WTC11 (cell line): ENCODE measurements at regions not wholly inside any gene's neighbourhood (a gene's known extent, or its start where the extent isn't known, plus 50 kb on each side); places are given as distances from the start of the nearest gene placed in this dataset.

Experiments used
- ATF3 ChIP-seq: sonication (generic); formaldehyde crosslinking; conservative IDR thresholded peaks from 2 replicates; pipeline ENCODE4 v1.8.1; 2022; ENCODE audit warnings: mild to moderate bottlenecking, missing genetic modification reagents
- CTCF ChIP-seq: fragments of 200-600 bp; IDR thresholded peaks from 2 replicates; pipeline ENCODE4 v1.8.0; 2022; ENCODE audit warnings: antibody characterized with exemption
- ELF4 ChIP-seq: sonication (generic); formaldehyde crosslinking; IDR thresholded peaks from 2 replicates; pipeline ENCODE4 v1.8.1; 2022; ENCODE audit warnings: low read depth, mild to moderate bottlenecking, moderate library complexity, missing genetic modification reagents
- GABPB1 ChIP-seq: sonication (generic); formaldehyde crosslinking; IDR thresholded peaks from 2 replicates; pipeline ENCODE4 v1.8.1; 2023; ENCODE audit warnings: mild to moderate bottlenecking, missing genetic modification reagents
- IRF1 ChIP-seq: sonication (generic); formaldehyde crosslinking; IDR thresholded peaks from 2 replicates; pipeline ENCODE4 v1.8.0; 2023; ENCODE audit warnings: missing genetic modification reagents
- NFATC4 ChIP-seq: fragments of 250-450 bp; sonication (Bioruptor Pico); IDR thresholded peaks from 2 replicates; pipeline ENCODE4 v1.9.0; 2021; ENCODE audit warnings: mild to moderate bottlenecking
- NFYB ChIP-seq: sonication (generic); formaldehyde crosslinking; conservative IDR thresholded peaks from 2 replicates; pipeline ENCODE4 v1.8.0; 2022; ENCODE audit warnings: low read depth, missing genetic modification reagents
- SP1 ChIP-seq: sonication (generic); formaldehyde crosslinking; conservative IDR thresholded peaks from 2 replicates; pipeline ENCODE4 v1.8.1; 2022; ENCODE audit warnings: missing genetic modification reagents
- TEAD1 ChIP-seq: sonication (generic); formaldehyde crosslinking; IDR thresholded peaks from 2 replicates; pipeline ENCODE4 v1.8.0; 2022; ENCODE audit warnings: mild to moderate bottlenecking, missing genetic modification reagents
- ZNF232 ChIP-seq: sonication (generic); formaldehyde crosslinking; IDR thresholded peaks from 2 replicates; pipeline ENCODE4 v1.8.0; 2022; ENCODE audit warnings: mild to moderate bottlenecking, missing genetic modification reagents
- ZNF512 ChIP-seq: sonication (generic); formaldehyde crosslinking; IDR thresholded peaks from 2 replicates; pipeline ENCODE4 v1.8.1; 2022; ENCODE audit warnings: missing genetic modification reagents, borderline replicate concordance
- TF ChIP-seq, protein P1 (sequence below): sonication (generic); formaldehyde crosslinking; IDR thresholded peaks from 2 replicates; pipeline ENCODE4 v1.8.1; 2023; ENCODE audit warnings: mild to moderate bottlenecking, missing genetic modification reagents
- TF ChIP-seq, protein P2 (sequence below): sonication (generic); formaldehyde crosslinking; IDR thresholded peaks from 2 replicates; pipeline ENCODE4 v1.8.1; 2022; ENCODE audit warnings: mild to moderate bottlenecking, moderate library complexity, missing genetic modification reagents

DNA sequence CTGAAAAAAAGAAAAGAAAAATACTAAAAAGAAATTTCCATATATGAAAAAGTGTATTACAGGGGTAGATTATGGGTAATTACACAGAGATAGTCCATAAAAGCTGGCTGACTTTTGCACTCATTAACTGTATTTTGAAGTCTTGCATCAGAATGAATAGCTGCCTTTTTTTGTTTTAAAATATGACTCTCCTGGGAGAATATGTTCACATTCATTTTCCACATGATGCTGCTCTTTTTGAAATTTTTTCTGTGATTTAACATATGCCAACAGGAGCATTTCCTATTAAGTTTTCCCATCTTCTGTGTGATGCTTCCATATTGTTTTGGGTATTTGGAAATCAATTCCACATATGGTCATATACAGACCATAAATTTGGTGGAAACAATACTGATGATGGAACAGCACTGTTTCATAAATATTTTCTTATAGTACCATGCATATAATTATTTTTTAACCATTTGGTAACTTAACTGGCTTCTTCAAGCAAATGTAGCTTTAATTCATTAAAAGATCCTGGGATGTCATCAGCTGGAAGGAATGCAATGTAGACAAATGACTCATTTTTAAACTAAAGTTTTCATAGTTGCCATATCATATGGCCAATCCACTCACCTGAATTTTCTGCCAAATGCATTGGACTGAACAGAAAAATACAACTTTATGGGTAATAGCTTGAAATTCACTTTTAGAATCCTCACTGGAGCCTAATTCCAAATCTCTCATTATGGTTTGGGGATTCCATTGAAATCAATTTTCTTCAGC lies 313.9 kb upstream of the GLI3 start:
- TF ChIP-seq, protein P1, sequence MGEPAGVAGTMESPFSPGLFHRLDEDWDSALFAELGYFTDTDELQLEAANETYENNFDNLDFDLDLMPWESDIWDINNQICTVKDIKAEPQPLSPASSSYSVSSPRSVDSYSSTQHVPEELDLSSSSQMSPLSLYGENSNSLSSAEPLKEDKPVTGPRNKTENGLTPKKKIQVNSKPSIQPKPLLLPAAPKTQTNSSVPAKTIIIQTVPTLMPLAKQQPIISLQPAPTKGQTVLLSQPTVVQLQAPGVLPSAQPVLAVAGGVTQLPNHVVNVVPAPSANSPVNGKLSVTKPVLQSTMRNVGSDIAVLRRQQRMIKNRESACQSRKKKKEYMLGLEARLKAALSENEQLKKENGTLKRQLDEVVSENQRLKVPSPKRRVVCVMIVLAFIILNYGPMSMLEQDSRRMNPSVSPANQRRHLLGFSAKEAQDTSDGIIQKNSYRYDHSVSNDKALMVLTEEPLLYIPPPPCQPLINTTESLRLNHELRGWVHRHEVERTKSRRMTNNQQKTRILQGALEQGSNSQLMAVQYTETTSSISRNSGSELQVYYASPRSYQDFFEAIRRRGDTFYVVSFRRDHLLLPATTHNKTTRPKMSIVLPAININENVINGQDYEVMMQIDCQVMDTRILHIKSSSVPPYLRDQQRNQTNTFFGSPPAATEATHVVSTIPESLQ (CRISPR knock-in tag), result no peak
- TF ChIP-seq TEAD1 (CRISPR knock-in tag) (no peak), ZNF512 (no peak), CTCF (no peak), GABPB1 (CRISPR knock-in tag) (no peak), ZNF232 (CRISPR knock-in tag) (no peak), IRF1 (CRISPR knock-in tag) (no peak), SP1 (CRISPR knock-in tag) (no peak), NFYB (no peak), NFATC4 (CRISPR knock-in tag) (no peak), ATF3 (CRISPR knock-in tag) (no peak), ELF4 (CRISPR knock-in tag) (no peak)
- TF ChIP-seq, protein P2, sequence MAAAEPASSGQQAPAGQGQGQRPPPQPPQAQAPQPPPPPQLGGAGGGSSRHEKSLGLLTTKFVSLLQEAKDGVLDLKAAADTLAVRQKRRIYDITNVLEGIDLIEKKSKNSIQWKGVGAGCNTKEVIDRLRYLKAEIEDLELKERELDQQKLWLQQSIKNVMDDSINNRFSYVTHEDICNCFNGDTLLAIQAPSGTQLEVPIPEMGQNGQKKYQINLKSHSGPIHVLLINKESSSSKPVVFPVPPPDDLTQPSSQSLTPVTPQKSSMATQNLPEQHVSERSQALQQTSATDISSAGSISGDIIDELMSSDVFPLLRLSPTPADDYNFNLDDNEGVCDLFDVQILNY (CRISPR knock-in tag), result no peak
